NCI-H2029 (cell line): ENCODE measurements at regions not wholly inside any gene's neighbourhood (a gene's known extent, or its start where the extent isn't known, plus 50 kb on each side); places are given as distances from the start of the nearest gene placed in this dataset.
"Not testable (repeated sequence)": the region's sequence is repeated elsewhere in the genome, so short reads cannot be mapped to it uniquely, and the experiment has no call there.

Experiments used
- DNase-seq: peaks from one replicate; lab custom pipeline; 2025; lab: John Stamatoyannopoulos, UW

- not testable (repeated sequence) for DNase-seq
These were observed 188.2 kb upstream of the ADGRL3 start for GRCh38 chr4:61011936-61012335.

GRCh38 chr4:61024610-61025009 lies 175.5 kb upstream of the ADGRL3 start:
- no peak for DNase-seq

- no peak for DNase-seq
These were observed 172.2 kb upstream of the ADGRL3 start for GRCh38 chr4:61027939-61028338.

- DNase-seq = no peak
These were observed 163.9 kb upstream of the ADGRL3 start for GRCh38 chr4:61036071-61036684.

DNA sequence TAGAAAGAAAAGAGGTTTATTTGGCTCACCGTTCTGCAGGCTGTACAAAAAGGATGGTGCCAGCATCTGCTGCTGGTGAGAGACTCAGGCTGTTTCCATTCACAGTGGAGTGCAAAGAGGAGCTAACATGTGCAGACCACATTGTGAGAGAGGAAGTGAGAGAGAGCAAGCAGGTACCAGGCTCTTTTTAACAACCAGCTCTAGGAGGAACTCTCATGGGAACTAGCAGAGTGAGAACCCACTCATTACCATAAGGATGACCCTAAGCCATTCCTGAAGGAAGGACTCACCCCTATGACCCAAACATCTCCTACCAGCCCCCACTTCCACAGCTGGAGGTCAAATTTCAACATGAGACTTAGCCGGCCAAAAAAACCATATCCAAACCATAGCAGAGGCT lies 158.6 kb upstream of the ADGRL3 start:
- no peak for DNase-seq

DNA sequence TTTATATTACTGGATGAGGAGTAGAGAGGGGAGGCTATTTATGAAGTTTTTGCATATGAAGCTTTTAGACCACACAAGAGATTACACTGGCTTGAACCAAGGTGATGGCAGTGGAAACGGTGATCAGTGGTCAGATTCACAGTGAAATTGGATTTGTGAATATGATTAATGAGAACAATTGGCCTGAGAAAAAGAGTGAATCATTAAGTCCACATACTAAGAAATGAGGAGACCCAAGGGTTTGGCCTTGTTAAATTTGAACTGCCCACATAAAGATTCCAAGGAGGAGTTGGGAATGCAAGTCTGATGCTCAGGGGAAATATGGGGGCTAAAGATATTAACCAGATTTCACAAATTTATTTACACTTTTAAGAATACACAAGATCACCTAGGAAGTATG lies 155.3 kb upstream of the ADGRL3 start:
- no peak for DNase-seq

GRCh38 chr4:61049018-61049417 lies 151.1 kb upstream of the ADGRL3 start:
- DNase-seq = no peak

GRCh38 chr4:61067381-61067780 lies 132.7 kb upstream of the ADGRL3 start:
- no peak for DNase-seq

DNA sequence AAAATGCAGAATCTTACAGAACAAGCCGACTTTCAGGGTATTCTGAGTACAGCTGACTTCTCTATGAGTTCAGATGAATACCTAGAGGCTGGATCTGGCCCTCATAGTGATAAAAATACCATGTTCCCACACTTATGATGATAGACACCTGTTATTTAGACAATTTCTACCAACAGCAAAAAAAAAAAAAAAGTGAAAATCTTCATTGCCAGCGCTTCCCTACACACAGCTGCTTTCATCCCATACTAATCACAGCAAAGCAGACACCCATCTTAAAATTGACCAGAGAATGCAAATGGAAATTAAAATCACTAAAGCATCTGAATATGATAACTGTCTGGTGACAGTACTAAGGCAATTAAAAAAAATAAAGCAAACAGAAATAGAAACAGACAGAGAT lies 132.1 kb upstream of the ADGRL3 start:
- no peak for DNase-seq

GRCh38 chr4:61068745-61069144 lies 131.4 kb upstream of the ADGRL3 start:
- DNase-seq = no peak

DNA sequence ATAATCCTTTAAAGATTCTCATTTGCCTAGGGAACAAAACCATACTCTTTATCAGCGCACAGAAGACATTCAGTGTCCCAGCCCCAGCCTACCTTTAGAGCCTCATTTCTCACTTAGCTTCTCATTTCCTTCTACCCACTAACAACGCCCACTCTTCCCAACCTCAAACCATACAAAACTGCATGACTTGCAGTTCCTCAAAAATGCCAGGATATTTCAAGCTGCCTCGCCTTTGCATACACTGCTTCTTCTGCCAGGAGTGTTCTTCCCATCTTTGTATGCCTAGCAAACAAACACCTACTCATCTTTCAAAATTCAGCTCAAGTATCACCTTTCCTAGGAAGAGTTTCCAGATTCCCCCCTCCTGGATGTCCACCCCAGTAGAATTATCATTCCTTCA lies 129.9 kb upstream of the ADGRL3 start:
- DNase-seq = no peak

DNA sequence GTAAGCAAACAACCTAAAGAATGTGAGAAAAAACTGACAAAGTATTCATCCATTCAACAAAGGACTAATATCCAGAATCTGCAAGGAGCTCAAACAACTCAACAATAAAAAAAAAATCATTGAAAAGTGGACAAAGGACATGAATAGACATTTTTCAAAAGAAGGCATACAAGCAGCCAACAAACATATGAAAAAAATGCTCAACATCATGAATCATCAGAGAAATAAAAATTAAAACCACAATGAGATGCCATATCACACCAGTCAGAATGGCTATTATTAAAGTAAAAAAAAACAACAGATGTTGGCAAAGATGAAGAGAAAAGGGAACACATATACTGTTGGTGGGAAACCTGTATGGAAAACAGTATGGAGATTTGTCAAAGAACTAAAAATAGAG lies 120.7 kb upstream of the ADGRL3 start:
- DNase-seq = no peak

- DNase-seq = no peak
These were observed 120.2 kb upstream of the ADGRL3 start for GRCh38 chr4:61079976-61080375.

DNA sequence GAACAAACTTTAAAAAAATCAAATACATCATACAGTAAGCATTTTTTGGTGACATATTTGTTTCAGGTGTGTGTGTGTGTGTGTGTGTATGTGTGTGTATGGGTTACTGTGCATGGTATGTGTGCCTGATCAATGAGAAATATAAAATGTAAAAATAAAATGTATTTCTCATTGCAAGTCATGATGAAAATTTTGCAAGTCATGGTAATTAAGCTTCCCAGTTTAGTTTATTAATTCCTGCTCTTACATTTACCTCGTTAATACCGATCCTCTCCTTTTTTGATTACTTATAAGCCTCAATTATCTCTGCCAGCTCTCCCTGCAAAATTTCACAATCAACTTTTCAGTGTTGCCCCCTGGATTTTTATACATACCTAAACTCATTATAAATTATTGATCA lies 114.6 kb upstream of the ADGRL3 start:
- no peak for DNase-seq

- DNase-seq = no peak
These were observed 113.8 kb upstream of the ADGRL3 start for GRCh38 chr4:61086357-61086756.

GRCh38 chr4:61086979-61087378 lies 113.1 kb upstream of the ADGRL3 start:
- no peak for DNase-seq

GRCh38 chr4:61094854-61095598 lies 105.1 kb upstream of the ADGRL3 start:
- DNase-seq = no peak

DNA sequence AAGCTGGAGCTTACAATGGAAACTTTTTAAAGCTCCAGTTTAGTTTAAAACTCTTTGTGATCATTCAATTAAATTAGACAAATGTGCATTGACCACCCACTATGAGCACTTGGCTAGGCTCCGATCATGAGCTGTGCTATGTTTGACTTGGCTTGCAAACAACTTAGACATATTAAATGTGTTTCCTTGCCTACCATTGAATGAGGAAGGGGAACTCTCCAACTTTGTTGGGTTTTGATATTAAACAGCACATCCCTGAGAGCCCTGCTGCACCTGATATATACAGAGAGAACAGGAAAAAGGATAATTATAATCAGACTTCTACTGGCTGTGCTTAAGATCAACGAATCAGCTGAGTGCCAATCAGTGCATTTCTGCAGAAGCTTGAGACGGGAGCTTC lies 71.4 kb upstream of the ADGRL3 start:
- no peak for DNase-seq

DNA sequence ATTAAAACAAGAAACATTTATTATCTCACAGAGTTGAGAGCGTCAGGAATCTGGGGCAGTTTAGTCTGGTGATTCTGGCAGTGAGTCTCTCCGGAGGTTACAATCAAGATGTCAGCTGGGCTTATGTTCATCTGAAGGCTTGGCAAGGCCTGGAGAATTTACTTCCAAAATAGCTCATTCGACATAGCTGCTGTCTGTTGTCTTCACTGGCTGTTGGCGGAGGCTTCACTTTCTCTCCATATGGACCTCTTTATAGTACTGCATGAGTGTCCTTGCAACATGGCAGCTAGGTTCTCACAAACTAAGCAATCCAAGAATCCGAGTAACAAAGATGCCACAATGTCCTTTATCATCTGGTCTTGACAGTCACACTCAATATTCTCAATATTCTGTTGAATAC lies 70.2 kb upstream of the ADGRL3 start:
- no peak for DNase-seq

DNA sequence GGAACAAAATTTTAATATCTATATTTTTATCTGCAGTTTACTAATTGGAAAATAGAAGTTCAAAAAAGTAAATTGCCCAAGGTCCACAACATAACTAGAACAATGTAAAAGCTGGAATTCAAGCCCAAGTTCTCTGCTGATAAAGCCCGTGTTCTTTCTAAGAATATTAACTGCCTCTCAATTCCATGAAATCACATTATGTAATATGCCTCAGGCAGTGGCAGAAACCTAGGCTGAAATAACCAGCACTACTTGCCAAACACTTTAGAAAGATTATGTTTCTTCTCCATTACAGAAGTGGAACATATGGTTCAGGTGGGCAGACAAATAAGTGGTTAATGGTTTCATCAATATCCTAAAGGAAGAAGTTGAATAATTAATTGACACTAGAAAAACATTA lies 56.7 kb upstream of the ADGRL3 start:
- no peak for DNase-seq

DNA sequence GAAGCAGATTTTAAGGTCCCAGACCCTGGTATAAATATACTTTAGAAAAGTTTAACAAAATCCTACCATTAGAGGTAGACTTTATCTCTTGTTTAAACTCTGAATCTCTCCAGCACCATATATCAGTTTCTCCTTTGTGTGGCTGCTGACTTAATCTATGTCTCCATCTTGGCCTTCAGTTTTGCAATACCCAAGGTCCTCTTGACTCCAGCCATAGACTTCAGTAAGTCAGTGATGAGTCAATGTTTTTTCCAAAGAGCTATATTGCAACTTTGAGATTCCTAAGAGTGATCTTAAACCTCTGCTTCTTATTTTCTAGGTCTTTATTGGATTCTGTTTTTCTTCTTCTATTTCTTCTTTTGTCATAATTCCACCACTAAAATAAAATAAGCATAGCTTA lies 50.8 kb upstream of the ADGRL3 start:
- no peak for DNase-seq
